ENCODE measurements at regions not wholly inside any gene's neighbourhood (a gene's known extent, or its start where the extent isn't known, plus 50 kb on each side); places are given as distances from the start of the nearest gene placed in this dataset.

DNA sequence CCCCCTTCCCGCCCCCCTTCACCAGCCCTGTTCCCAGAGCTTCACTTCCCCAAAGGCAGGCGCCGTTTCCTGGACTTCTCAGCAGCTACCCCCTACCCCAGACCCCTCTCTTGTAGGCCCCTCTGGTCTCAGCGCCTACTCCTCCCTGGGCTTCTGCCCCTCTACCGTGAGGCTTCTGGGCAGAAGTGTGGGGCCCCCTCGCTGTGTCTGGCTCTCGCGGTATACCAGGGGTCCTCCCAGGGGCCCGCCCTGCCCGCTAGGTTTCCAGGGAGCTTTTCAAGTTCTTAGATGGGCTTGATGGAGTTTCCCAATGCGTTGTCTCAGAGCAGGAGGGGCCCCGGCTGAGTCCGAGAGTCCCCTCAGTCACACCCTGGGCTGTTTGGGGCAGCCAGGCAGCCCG lies 247.1 kb downstream of the SEC14L1 start:
- no peak for TF ChIP-seq CTCF (IDR thresholded peaks at IDR 0.05; ENCODE audit: low read depth, low read length, missing input control)
- TF ChIP-seq FOXA2 (IDR thresholded peaks at IDR 0.05), result no peak
- no peak for TF ChIP-seq REST (IDR thresholded peaks at IDR 0.05)
- TF ChIP-seq JUND (IDR thresholded peaks at IDR 0.05), result no peak
- no peak for TF ChIP-seq RAD21 (IDR thresholded peaks at IDR 0.05)
- no peak for TF ChIP-seq YY1 (IDR thresholded peaks at IDR 0.05)

All from liver (tissue), 3 donors.